HG02884 (cell line): ENCODE measurements at regions not wholly inside any gene's neighbourhood (a gene's known extent, or its start where the extent isn't known, plus 50 kb on each side); places are given as distances from the start of the nearest gene placed in this dataset.

Source experiments
- ATAC-seq: cut with Tn5 transposase; IDR thresholded peaks from one replicate; pipeline ENCODE4 v1.9.1; 2021; ENCODE audit warnings: mild to moderate bottlenecking, moderate library complexity; ENCODE audit not compliant: unreplicated experiment

GRCh38 chr17:33403194-33403593 lies 110.1 kb upstream of the ASIC2 start:
- no peak for ATAC-seq

- ATAC-seq: no peak
These were observed 111.2 kb upstream of the ASIC2 start for GRCh38 chr17:33404070-33404819.

GRCh38 chr17:33416131-33416530 lies 123.0 kb upstream of the ASIC2 start:
- ATAC-seq: no peak

GRCh38 chr17:33421933-33422332 lies 128.8 kb upstream of the ASIC2 start:
- no peak for ATAC-seq

- no peak for ATAC-seq
These were observed 140.5 kb upstream of the ASIC2 start for GRCh38 chr17:33433581-33433980.

- no peak for ATAC-seq
These were observed 141.7 kb upstream of the ASIC2 start for GRCh38 chr17:33434841-33435240.

GRCh38 chr17:33435721-33436301 lies 142.7 kb upstream of the ASIC2 start:
- no peak for ATAC-seq

- no peak for ATAC-seq
These were observed 143.2 kb upstream of the ASIC2 start for GRCh38 chr17:33436321-33436720.

GRCh38 chr17:33438139-33438538 lies 145.0 kb upstream of the ASIC2 start:
- no peak for ATAC-seq

GRCh38 chr17:33438578-33438977 lies 145.5 kb upstream of the ASIC2 start:
- ATAC-seq: no peak

GRCh38 chr17:33442320-33442719 lies 149.2 kb upstream of the ASIC2 start:
- ATAC-seq: no peak

GRCh38 chr17:33444731-33445130 lies 151.6 kb upstream of the ASIC2 start:
- ATAC-seq: no peak

- no peak for ATAC-seq
These were observed 154.0 kb upstream of the ASIC2 start for GRCh38 chr17:33447090-33447489.

GRCh38 chr17:33451221-33451620 lies 158.1 kb upstream of the ASIC2 start:
- no peak for ATAC-seq

GRCh38 chr17:33457477-33457876 lies 164.4 kb upstream of the ASIC2 start:
- no peak for ATAC-seq

- ATAC-seq: no peak
These were observed 166.2 kb upstream of the ASIC2 start for GRCh38 chr17:33459078-33459940.

GRCh38 chr17:33460781-33461450 lies 167.8 kb upstream of the ASIC2 start:
- ATAC-seq: no peak

GRCh38 chr17:33463887-33464286 lies 170.8 kb upstream of the ASIC2 start:
- ATAC-seq: no peak

GRCh38 chr17:33464669-33465280 lies 171.7 kb upstream of the ASIC2 start:
- ATAC-seq: no peak

GRCh38 chr17:33469421-33469820 lies 176.3 kb upstream of the ASIC2 start:
- no peak for ATAC-seq

- ATAC-seq: no peak
These were observed 176.8 kb upstream of the ASIC2 start for GRCh38 chr17:33469911-33470310.
